OCI-LY7 (cell line): ENCODE measurements at regions not wholly inside any gene's neighbourhood (a gene's known extent, or its start where the extent isn't known, plus 50 kb on each side); places are given as distances from the start of the nearest gene placed in this dataset.

Experiments used
- BruUV-seq: library from RNA; stranded (reverse); fragments of 400-500 nt; replicated peaks from 2 replicates; lab custom pipeline; 2021; lab: Mats Ljungman, UMichigan
- CTCF ChIA-PET: fragments of 300-600 bp; sonication (Branson Sonifier 250); formaldehyde crosslinking; loops from one replicate; lab custom pipeline; 2022; ENCODE audit warnings: antibody characterized with exemption; ENCODE audit not compliant: unreplicated experiment; lab: Charles Lee
- POLR2A ChIA-PET: fragments of 300-600 bp; sonication (Branson Sonifier 250); formaldehyde crosslinking; loops from one replicate; lab custom pipeline; 2022; ENCODE audit warnings: antibody characterized with exemption; lab: Charles Lee
- DNase-seq: peaks from one replicate; pipeline ENCODE4 v3.0.0-alpha.2; 2015; ENCODE audit warnings: low spot score
- H2AFZ ChIP-seq: fragments of 200-600 bp; sonication (generic), shearing (Covaris generic); 2 replicates; pipeline ENCODE4 v1.6.1; 2014; ENCODE audit warnings: mild to moderate bottlenecking, antibody characterized with exemption, low read length, moderate library complexity
- H3K27ac ChIP-seq: fragments of 200-600 bp; sonication (generic); 2 replicates; pipeline ENCODE4 v1.5.1; 2014; ENCODE audit warnings: mixed run types, low read depth, mild to moderate bottlenecking, moderate library complexity, low read length, inconsistent platforms; ENCODE audit not compliant: poor library complexity, severe bottlenecking
- H3K36me3 ChIP-seq: fragments of 200-600 bp; sonication (generic); 2 replicates; pipeline ENCODE4 v1.6.1; 2014; ENCODE audit warnings: mild to moderate bottlenecking, antibody characterized with exemption, low read length, moderate library complexity, mixed read lengths; ENCODE audit not compliant: insufficient read depth
- H3K4me1 ChIP-seq: fragments of 200-600 bp; sonication (generic); 2 replicates; pipeline ENCODE4 v1.5.1; 2014; ENCODE audit warnings: mild to moderate bottlenecking, low read length; ENCODE audit not compliant: insufficient read depth, poor library complexity, severe bottlenecking
- H3K4me2 ChIP-seq: fragments of 200-600 bp; sonication (generic); 2 replicates; pipeline ENCODE4 v1.6.1; 2014; ENCODE audit warnings: mild to moderate bottlenecking, low read length
- H3K4me3 ChIP-seq: fragments of 200-600 bp; sonication (generic); 2 replicates; pipeline ENCODE4 v1.5.1; 2014; ENCODE audit warnings: mild to moderate bottlenecking, low read depth, low read length; ENCODE audit not compliant: poor library complexity, severe bottlenecking
- H3K79me2 ChIP-seq: fragments of 200-600 bp; sonication (generic); 2 replicates; pipeline ENCODE4 v1.6.1; 2016; ENCODE audit warnings: low read depth, mild to moderate bottlenecking, low read length, moderate library complexity, mixed read lengths; ENCODE audit not compliant: insufficient read depth
- H3K9me2 ChIP-seq: fragments of 200-600 bp; sonication (generic); 2 replicates; pipeline ENCODE4 v1.6.1; 2016; ENCODE audit warnings: mild to moderate bottlenecking, low read length, mixed read lengths; ENCODE audit not compliant: insufficient read depth
- H3K9me3 ChIP-seq: fragments of 200-600 bp; sonication (generic); 2 replicates; pipeline ENCODE4 v1.6.1; 2014; ENCODE audit warnings: mild to moderate bottlenecking, mixed run types, low read length, mixed read lengths
- H4K20me1 ChIP-seq: fragments of 200-600 bp; sonication (generic); 2 replicates; pipeline ENCODE4 v1.6.1; 2014; ENCODE audit warnings: mild to moderate bottlenecking, antibody characterized with exemption, low read length, moderate library complexity, mixed read lengths; ENCODE audit not compliant: insufficient read depth
- CTCF ChIP-seq: fragments of 200-600 bp; sonication (generic); conservative IDR thresholded peaks from 2 replicates; pipeline ENCODE4 v1.5.1; 2014; ENCODE audit warnings: mild to moderate bottlenecking, antibody characterized with exemption, low read length, moderate library complexity, mixed read lengths
- EZH2phosphoT487 ChIP-seq: fragments of 200-600 bp; sonication (generic); IDR thresholded peaks from 2 replicates; pipeline ENCODE4 v1.6.1; 2018; ENCODE audit warnings: low read depth, borderline replicate concordance, mild to moderate bottlenecking, mixed run types, antibody characterized with exemption, low read length, moderate library complexity, mixed read lengths
- intact Hi-C: fragments of 100-400 bp; cut with micrococcal nuclease; formaldehyde crosslinking; loops from one replicate; pipeline ENCODE4 v1.10.0; 2022; ENCODE audit not compliant: unreplicated experiment

- TF ChIP-seq CTCF (no peak), EZH2phosphoT487 (no peak)
- no peaks in the 10 kb centered on the region for H3K4me1 ChIP-seq
- H3K9me2 ChIP-seq: no peaks in the 10 kb centered on the region
- CTCF ChIA-PET: no interaction called here
- no peaks in the 10 kb centered on the region for H3K79me2 ChIP-seq
- intact Hi-C loops: no loop called here
- H2AFZ ChIP-seq: no peak overlapping the region
- POLR2A ChIA-PET: no interaction called here
- no peaks in the 10 kb centered on the region for H4K20me1 ChIP-seq
- DNase-seq: no peak
- BruUV-seq: no TSS peak
- H3K36me3 ChIP-seq: no peaks in the 10 kb centered on the region
- H3K27ac ChIP-seq: no peak overlapping the region
- no peak overlapping the region for H3K4me3 ChIP-seq
- no peak overlapping the region for H3K4me2 ChIP-seq
- H3K9me3 ChIP-seq: no peaks in the 10 kb centered on the region
Measured at GRCh38 chr14:23789696-23790095, 153.5 kb downstream of the DHRS2 start.

GRCh38 chr14:23793532-23793931 lies 157.4 kb downstream of the DHRS2 start:
- Histone ChIP-seq H3K4me2 (no peak overlapping the region), H3K27ac (no peak overlapping the region), H3K9me2 (no peaks in the 10 kb centered on the region), H3K9me3 (no peaks in the 10 kb centered on the region), H3K4me3 (no peak overlapping the region), H3K36me3 (no peaks in the 10 kb centered on the region), H2AFZ (no peak overlapping the region), H4K20me1 (no peaks in the 10 kb centered on the region), H3K4me1 (no peaks in the 10 kb centered on the region), H3K79me2 (no peaks in the 10 kb centered on the region)
- ChIA-PET POLR2A (no interaction called here), CTCF (no interaction called here)
- DNase-seq: no peak
- no TSS peak for BruUV-seq
- TF ChIP-seq CTCF: no peak
- TF ChIP-seq EZH2phosphoT487: no peak
- intact Hi-C loops: no loop called here

GRCh38 chr14:23800811-23801210 lies 152.8 kb upstream of the DHRS4 start:
- ChIA-PET CTCF (no interaction called here), POLR2A (no interaction called here)
- no peak overlapping the region for H3K4me2 ChIP-seq
- H3K4me1 ChIP-seq: no peaks in the 10 kb centered on the region
- intact Hi-C loops: no loop called here
- no peak overlapping the region for H3K4me3 ChIP-seq
- no TSS peak for BruUV-seq
- no peaks in the 10 kb centered on the region for H4K20me1 ChIP-seq
- no peaks in the 10 kb centered on the region for H3K9me2 ChIP-seq
- H2AFZ ChIP-seq: no peak overlapping the region
- H3K79me2 ChIP-seq: no peaks in the 10 kb centered on the region
- no peak for DNase-seq
- H3K27ac ChIP-seq: no peak overlapping the region
- TF ChIP-seq CTCF (no peak), EZH2phosphoT487 (no peak)
- H3K9me3 ChIP-seq: no peaks in the 10 kb centered on the region
- H3K36me3 ChIP-seq: no peaks in the 10 kb centered on the region
